Panc1 (cell line): ENCODE measurements at regions not wholly inside any gene's neighbourhood (a gene's known extent, or its start where the extent isn't known, plus 50 kb on each side); places are given as distances from the start of the nearest gene placed in this dataset.

Experiments used
- ATAC-seq: fragments of 200-7000 bp; cut with Tn5 transposase; 2 replicates; pipeline ENCODE4 v1.9.1; 2020; ENCODE audit warnings: mild to moderate bottlenecking, moderate library complexity
- BruUV-seq: library from RNA; stranded (reverse); fragments of 400-500 nt; replicated peaks from 2 replicates; lab custom pipeline; 2021; lab: Mats Ljungman, UMichigan
- CTCF ChIA-PET: fragments of 300-600 bp; sonication (Branson Sonifier 250); formaldehyde crosslinking; loops from one replicate; lab custom pipeline; 2022; ENCODE audit warnings: antibody characterized with exemption; lab: Charles Lee
- POLR2A ChIA-PET: fragments of 300-600 bp; sonication (Branson Sonifier 250); formaldehyde crosslinking; loops from one replicate; lab custom pipeline; 2022; ENCODE audit warnings: antibody characterized with exemption; lab: Charles Lee
- DNase-seq: peaks from one replicate; pipeline ENCODE4 v3.0.0-alpha.2; 2010; ENCODE audit warnings: low read depth, low spot score
- H3K27ac ChIP-seq: 2 replicates; pipeline ENCODE4 v1.5.1; 2011; ENCODE audit warnings: mild to moderate bottlenecking, low read length, inconsistent platforms
- H3K27me3 ChIP-seq: fragments of 200-500 bp; sonication (Bioruptor generic); 2 replicates; pipeline ENCODE4 v1.6.0; 2014; ENCODE audit warnings: low read length, inconsistent platforms; ENCODE audit not compliant: control insufficient read depth, insufficient read depth
- H3K36me3 ChIP-seq: fragments of 200-500 bp; sonication (Bioruptor generic); 2 replicates; pipeline ENCODE4 v1.5.1; 2014; ENCODE audit warnings: inconsistent platforms, mild to moderate bottlenecking, low read length, moderate library complexity; ENCODE audit not compliant: control insufficient read depth, insufficient read depth
- H3K4me1 ChIP-seq: 2 replicates; pipeline ENCODE4 v1.5.1; 2011; ENCODE audit warnings: inconsistent platforms, mild to moderate bottlenecking, low read length, moderate library complexity; ENCODE audit not compliant: control insufficient read depth, insufficient read depth
- H3K4me3 ChIP-seq, 2 experiments: 2 replicates each; pipeline ENCODE4 v1.5.1; 2011 to 2012; ENCODE audit warnings: low read depth in 2 of 2, low read length in 2 of 2, mild to moderate bottlenecking in 2 of 2, inconsistent platforms in 1 of 2, moderate library complexity in 1 of 2
- H3K9me3 ChIP-seq: fragments of 200-500 bp; sonication (Bioruptor generic); 2 replicates; pipeline ENCODE4 v1.5.1; 2014; ENCODE audit warnings: low read depth, mild to moderate bottlenecking, inconsistent platforms, low read length, moderate library complexity; ENCODE audit not compliant: control insufficient read depth, insufficient read depth
- CTCF ChIP-seq: fragments of 450-650 bp; IDR thresholded peaks from 2 replicates; pipeline ENCODE4 v1.5.1; 2017; ENCODE audit warnings: mild to moderate bottlenecking
- POLR2AphosphoS5 ChIP-seq: IDR thresholded peaks from 2 replicates; pipeline ENCODE4 v1.6.1; 2012; ENCODE audit warnings: mild to moderate bottlenecking, low read depth, low read length, moderate library complexity
- REST ChIP-seq, 2 experiments: IDR thresholded peaks; 2 replicates each; pipeline ENCODE4 v1.6.1; 2011 to 2012; ENCODE audit warnings: low read depth in 2 of 2, control low read depth in 1 of 2, low read length in 1 of 2, mild to moderate bottlenecking in 1 of 2, moderate library complexity in 1 of 2; ENCODE audit not compliant: insufficient read depth in 1 of 2
- SIN3A ChIP-seq: IDR thresholded peaks from 2 replicates; pipeline ENCODE4 v1.6.1; 2012; ENCODE audit warnings: low read depth, mild to moderate bottlenecking, low read length, moderate library complexity, borderline replicate concordance; ENCODE audit not compliant: insufficient read depth
- TCF7L2 ChIP-seq: IDR thresholded peaks from 2 replicates; pipeline ENCODE4 v1.6.1; 2011; ENCODE audit warnings: mild to moderate bottlenecking, low read depth, low read length, inconsistent platforms
- in situ Hi-C: cut with HindIII; loops from 2 replicates; pipeline ENCODE4 v1.10.0; 2016; ENCODE audit warnings: low sequenced_read_pairs, low pct_unique_long_range_greater_than_20kb
- intact Hi-C: fragments of 100-400 bp; cut with micrococcal nuclease; formaldehyde crosslinking; loops from one replicate; pipeline ENCODE4 v1.10.0; 2022; ENCODE audit not compliant: unreplicated experiment

- Histone ChIP-seq H3K9me3 (no peaks in the 10 kb centered on the region), H3K27ac (no peak overlapping the region), H3K4me1 (no peaks in the 10 kb centered on the region), H3K4me3 (no peak overlapping the region), H3K27me3 (no peaks in the 10 kb centered on the region), H3K36me3 (no peaks in the 10 kb centered on the region)
- intact Hi-C loops = no loop called here
- ChIA-PET CTCF (no interaction called here), POLR2A (no interaction called here)
- no TSS peak for BruUV-seq
- DNase-seq (no peak), ATAC-seq (no peak)
- in situ Hi-C loops = no loop called here
- TF ChIP-seq TCF7L2 (no peak), POLR2AphosphoS5 (no peak), SIN3A (no peak)
These were observed 1156.0 kb upstream of the LRRTM3 start for GRCh38 chr10:65769828-65770227.

- CTCF ChIA-PET = no interaction called here
- Histone ChIP-seq H3K9me3 (no peaks in the 10 kb centered on the region), H3K4me1 (no peaks in the 10 kb centered on the region), H3K36me3 (no peaks in the 10 kb centered on the region), H3K27me3 (no peaks in the 10 kb centered on the region), H3K4me3 (no peak overlapping the region), H3K27ac (no peak overlapping the region)
- BruUV-seq = no TSS peak
- no peak for DNase-seq
- in situ Hi-C loops = no loop called here
- intact Hi-C loops = no loop called here
- POLR2A ChIA-PET = no interaction called here
- ATAC-seq = no peak
- TF ChIP-seq SIN3A (no peak), REST (IDR thresholded peaks at IDR 0.05; ENCODE audit: insufficient read depth in 1 of 2, low read depth in 2 of 2, low read length in 1 of 2) (no peak), TCF7L2 (no peak), CTCF (no peak), POLR2AphosphoS5 (no peak)
These were observed 1147.1 kb upstream of the LRRTM3 start for GRCh38 chr10:65778753-65779152.

- no TSS peak for BruUV-seq
- ATAC-seq (no peak), DNase-seq (no peak)
- no peaks in the 10 kb centered on the region for H3K36me3 ChIP-seq
- intact Hi-C loops = no loop called here
- no peak overlapping the region for H3K27ac ChIP-seq
- CTCF ChIA-PET = no interaction called here
- H3K9me3 ChIP-seq = no peaks in the 10 kb centered on the region
- H3K4me1 ChIP-seq = no peaks in the 10 kb centered on the region
- H3K27me3 ChIP-seq = no peaks in the 10 kb centered on the region
- TF ChIP-seq POLR2AphosphoS5 (no peak), CTCF (no peak), REST (IDR thresholded peaks at IDR 0.05; ENCODE audit: insufficient read depth in 1 of 2, low read depth in 2 of 2, low read length in 1 of 2) (no peak), TCF7L2 (no peak), SIN3A (no peak)
- in situ Hi-C loops = no loop called here
- POLR2A ChIA-PET = interaction anchor here (0.6 kb wide), 1 partner anchor 388 kb away, joined by 3 read pairs; no protein-coding TSS in a partner anchor
- H3K4me3 ChIP-seq = no peak overlapping the region
These were observed 1145.9 kb upstream of the LRRTM3 start for GRCh38 chr10:65779985-65780384.
